Activated CD4-positive, alpha-beta T cell treated with anti-CD3 and anti-CD28 coated beads for 36 hours (primary cell): ENCODE measurements at regions not wholly inside any gene's neighbourhood (a gene's known extent, or its start where the extent isn't known, plus 50 kb on each side); places are given as distances from the start of the nearest gene placed in this dataset.

ENCODE experiments used
- ATAC-seq: fragments of 200-7000 bp; cut with Tn5 transposase; one replicate; pipeline ENCODE4 v1.10.0; 2021; ENCODE audit warnings: mild to moderate bottlenecking, moderate library complexity
- CTCF ChIA-PET: fragments of 350-600 bp; sonication (Branson Sonifier 250); formaldehyde crosslinking; loops from one replicate; lab custom pipeline; 2021; ENCODE audit warnings: antibody characterized with exemption; lab: Charles Lee
- POLR2A ChIA-PET: fragments of 350-600 bp; sonication (Branson Sonifier 250); formaldehyde crosslinking; loops from one replicate; lab custom pipeline; 2021; ENCODE audit warnings: antibody characterized with exemption, inconsistent platforms; lab: Charles Lee
- DNase-seq: peaks from one replicate; pipeline ENCODE4 v3.0.0-alpha.2; 2020
- H3K27ac Mint-ChIP-seq: one replicate; pipeline ENCODE4 v1.8.0; 2021; ENCODE audit warnings: mixed read lengths
- H3K27me3 Mint-ChIP-seq: one replicate; pipeline ENCODE4 v1.8.0; 2021; ENCODE audit warnings: mixed read lengths
- H3K36me3 Mint-ChIP-seq: one replicate; pipeline ENCODE4 v1.8.0; 2021; ENCODE audit warnings: low read depth, mixed read lengths
- H3K4me1 Mint-ChIP-seq: one replicate; pipeline ENCODE4 v1.8.0; 2021; ENCODE audit warnings: mixed read lengths
- H3K4me3 Mint-ChIP-seq: one replicate; pipeline ENCODE4 v1.8.0; 2021; ENCODE audit warnings: mild to moderate bottlenecking, moderate library complexity, mixed read lengths
- H3K9me3 Mint-ChIP-seq: one replicate; pipeline ENCODE4 v1.8.0; 2021; ENCODE audit warnings: low read depth, mixed read lengths
- intact Hi-C, 2 experiments: fragments of 100-400 bp; cut with DNase I in 1 of 2; cut with micrococcal nuclease in 1 of 2; formaldehyde crosslinking; loops; one replicate each; pipeline versions ENCODE4 v1.14.2 to v1.15.1; 2022 to 2024; cut with DNase I, micrococcal nuclease

DNA sequence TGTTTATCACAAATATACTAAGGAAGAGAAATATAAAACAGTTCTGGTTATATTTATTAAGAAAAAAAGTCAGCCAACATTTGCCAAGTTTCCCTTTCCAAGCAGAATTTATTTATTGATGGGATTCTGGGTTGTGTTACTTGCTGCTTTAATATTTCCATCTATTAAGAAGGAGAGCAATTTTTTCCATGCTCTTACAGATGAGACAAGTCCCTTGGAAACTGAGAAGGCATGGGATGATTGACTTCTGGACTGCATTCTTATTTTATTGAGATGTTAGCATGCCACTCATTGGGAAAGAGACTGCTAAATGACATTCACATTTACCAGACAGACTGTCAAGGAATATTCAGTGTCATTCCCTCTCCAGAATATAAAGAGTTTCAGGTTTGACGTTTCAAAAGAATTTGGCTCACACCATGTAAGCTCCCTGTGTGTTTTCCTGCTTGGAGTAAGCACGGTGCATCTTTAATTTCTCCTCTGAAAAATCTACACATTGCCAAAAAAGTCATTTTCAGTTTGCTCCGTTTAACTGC lies 1565.2 kb upstream of the GOT2 start:
- H3K9me3 Mint-ChIP-seq: peaks cover 16% of the 10 kb centered on the region

GRCh38 chr16:60295451-60295850 lies 1561.3 kb upstream of the GOT2 start:
- DNase-seq: no peak
- no peak for ATAC-seq
- Mint-ChIP-seq H3K27ac (no peak overlapping the region), H3K36me3 (no peaks in the 10 kb centered on the region), H3K4me1 (no peaks in the 10 kb centered on the region), H3K4me3 (no peak overlapping the region), H3K9me3 (peaks cover 8% of the 10 kb centered on the region), H3K27me3 (no peaks in the 10 kb centered on the region)
- ChIA-PET POLR2A (no interaction called here), CTCF (no interaction called here)
- intact Hi-C loops: no loop called here

More for the DNA sequence above, 1565.2 kb upstream of the GOT2 start:
- ATAC-seq (no peak), DNase-seq (no peak)
- Mint-ChIP-seq H3K27ac (no peak overlapping the region), H3K4me1 (no peaks in the 10 kb centered on the region), H3K27me3 (no peaks in the 10 kb centered on the region), H3K36me3 (no peaks in the 10 kb centered on the region), H3K4me3 (no peak overlapping the region)
- ChIA-PET CTCF (no interaction called here), POLR2A (no interaction called here)
- intact Hi-C loops: no loop called here

GRCh38 chr16:60285794-60286193 lies 1551.7 kb upstream of the GOT2 start:
- intact Hi-C loops: no loop called here
- POLR2A ChIA-PET: no interaction called here

GRCh38 chr16:60279061-60279665 lies 1545.0 kb upstream of the GOT2 start:
- no peaks in the 10 kb centered on the region for H3K36me3 Mint-ChIP-seq
- no peak overlapping the region for H3K27ac Mint-ChIP-seq
- H3K4me3 Mint-ChIP-seq: no peak overlapping the region
- DNase-seq: no peak
- peaks cover 15% of the 10 kb centered on the region for H3K9me3 Mint-ChIP-seq
- H3K4me1 Mint-ChIP-seq: no peaks in the 10 kb centered on the region
- POLR2A ChIA-PET: no interaction called here
- intact Hi-C loops: no loop called here
- CTCF ChIA-PET: no interaction called here
- no peaks in the 10 kb centered on the region for H3K27me3 Mint-ChIP-seq
- ATAC-seq: no peak

More at GRCh38 chr16:60285794-60286193, 1551.7 kb upstream of the GOT2 start:
- DNase-seq: no peak
- H3K4me3 Mint-ChIP-seq: no peak overlapping the region
- no peak for ATAC-seq
- H3K9me3 Mint-ChIP-seq: peaks cover 5% of the 10 kb centered on the region
- H3K4me1 Mint-ChIP-seq: no peaks in the 10 kb centered on the region
- H3K27ac Mint-ChIP-seq: no peak overlapping the region
- CTCF ChIA-PET: no interaction called here
- H3K27me3 Mint-ChIP-seq: no peaks in the 10 kb centered on the region
- no peaks in the 10 kb centered on the region for H3K36me3 Mint-ChIP-seq

DNA sequence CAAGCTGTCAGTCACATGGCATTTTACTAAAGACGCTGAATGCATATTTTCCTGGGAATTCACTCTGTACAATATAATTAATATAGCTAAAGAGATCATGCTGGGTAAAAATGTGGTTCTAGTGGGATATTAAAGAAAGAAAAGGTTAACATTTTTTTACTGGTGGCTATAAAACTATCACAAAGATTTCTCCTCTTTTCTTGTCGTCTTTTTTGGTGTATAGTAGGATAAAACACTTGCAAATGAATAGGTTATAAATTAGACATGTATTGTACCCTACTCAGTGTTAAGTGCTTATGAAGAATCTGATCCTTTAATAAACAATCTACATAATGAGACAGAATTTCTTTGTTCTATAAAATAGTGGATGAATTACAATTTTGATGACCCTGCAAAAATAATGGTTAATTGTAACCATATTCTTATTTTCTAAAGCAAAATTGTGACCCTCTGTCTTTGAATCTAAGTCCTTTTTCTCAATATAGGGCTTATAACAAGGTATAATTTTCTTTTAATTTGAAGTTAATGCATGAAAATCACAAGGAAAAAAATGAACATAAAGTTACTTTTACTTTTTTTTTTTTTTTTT lies 1540.4 kb upstream of the GOT2 start:
- Mint-ChIP-seq H3K4me1 (no peaks in the 10 kb centered on the region), H3K36me3 (no peaks in the 10 kb centered on the region), H3K4me3 (no peak overlapping the region), H3K27me3 (no peaks in the 10 kb centered on the region), H3K9me3 (peaks cover 22% of the 10 kb centered on the region), H3K27ac (no peak overlapping the region)
- no peak for DNase-seq
- CTCF ChIA-PET: interaction anchor here (0.6 kb wide), 1 partner anchor 50 kb away, joined by 3 read pairs; no protein-coding TSS in a partner anchor
- POLR2A ChIA-PET: no interaction called here
- intact Hi-C loops: no loop called here
- no peak for ATAC-seq

GRCh38 chr16:60271781-60272180 lies 1537.7 kb upstream of the GOT2 start:
- POLR2A ChIA-PET: no interaction called here
- Mint-ChIP-seq H3K4me1 (no peaks in the 10 kb centered on the region), H3K27me3 (no peaks in the 10 kb centered on the region), H3K27ac (no peak overlapping the region), H3K4me3 (no peak overlapping the region), H3K36me3 (no peaks in the 10 kb centered on the region), H3K9me3 (peaks cover 15% of the 10 kb centered on the region)
- intact Hi-C loops: no loop called here
- no peak for DNase-seq
- ATAC-seq: no peak
- CTCF ChIA-PET: no interaction called here

GRCh38 chr16:60271025-60271771 lies 1537.1 kb upstream of the GOT2 start:
- Mint-ChIP-seq H3K27ac (no peak overlapping the region), H3K4me1 (no peaks in the 10 kb centered on the region), H3K27me3 (no peaks in the 10 kb centered on the region), H3K36me3 (no peaks in the 10 kb centered on the region), H3K9me3 (peaks cover 15% of the 10 kb centered on the region), H3K4me3 (no peak overlapping the region)
- intact Hi-C loops: no loop called here
- ChIA-PET POLR2A (no interaction called here), CTCF (no interaction called here)
- ATAC-seq (no peak), DNase-seq (no peak)

DNA sequence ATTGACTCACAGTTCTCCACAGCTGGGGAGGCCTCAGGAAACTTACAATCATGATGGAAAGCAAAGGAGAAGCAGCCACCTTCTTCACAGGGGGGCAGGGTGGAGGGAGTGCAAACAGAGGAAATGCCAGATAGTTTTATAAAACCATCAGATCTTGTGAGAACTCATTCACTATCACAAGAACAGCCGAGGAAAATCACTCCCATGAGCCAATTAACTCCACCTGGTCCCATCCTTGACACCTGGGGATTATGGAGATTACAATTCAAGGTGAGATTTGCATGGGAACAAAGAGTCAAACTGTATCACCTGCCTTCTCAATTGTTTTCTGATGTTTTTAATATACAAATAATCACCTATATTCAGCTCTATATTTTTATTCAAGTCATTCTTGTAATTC lies 1527.3 kb upstream of the GOT2 start:
- Mint-ChIP-seq H3K36me3 (no peaks in the 10 kb centered on the region), H3K4me1 (no peaks in the 10 kb centered on the region), H3K27me3 (no peaks in the 10 kb centered on the region), H3K4me3 (no peak overlapping the region), H3K27ac (no peak overlapping the region), H3K9me3 (peaks cover 14% of the 10 kb centered on the region)
- CTCF ChIA-PET: no interaction called here
- intact Hi-C loops: no loop called here
- ATAC-seq (no peak), DNase-seq (no peak)
- POLR2A ChIA-PET: no interaction called here

DNA sequence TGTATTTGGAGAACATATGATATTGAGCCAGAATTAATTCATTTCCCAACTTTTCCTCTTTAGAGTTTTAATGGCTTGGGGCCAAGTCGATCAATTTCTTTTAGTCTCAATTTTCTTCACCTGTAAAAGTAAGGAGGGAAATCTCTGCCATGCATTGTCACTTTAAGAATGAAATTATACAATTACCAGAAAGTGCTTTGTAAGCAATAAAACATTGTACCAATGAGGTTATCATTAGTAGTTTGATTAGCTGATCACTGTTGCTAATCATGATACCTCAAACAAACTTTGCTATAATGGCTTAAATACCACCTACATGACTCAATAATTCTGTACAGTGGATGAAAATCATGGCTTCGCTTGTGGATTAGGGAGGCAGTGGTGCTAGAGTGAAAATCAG lies 1525.8 kb upstream of the GOT2 start:
- no peak overlapping the region for H3K27ac Mint-ChIP-seq
- no peaks in the 10 kb centered on the region for H3K36me3 Mint-ChIP-seq

GRCh38 chr16:60246086-60246485 lies 1512.0 kb upstream of the GOT2 start:
- Mint-ChIP-seq H3K36me3 (no peaks in the 10 kb centered on the region), H3K4me1 (no peaks in the 10 kb centered on the region), H3K4me3 (no peak overlapping the region), H3K27ac (no peak overlapping the region), H3K9me3 (peaks cover 4% of the 10 kb centered on the region), H3K27me3 (no peaks in the 10 kb centered on the region)
- ChIA-PET CTCF (no interaction called here), POLR2A (no interaction called here)
- ATAC-seq (no peak), DNase-seq (no peak)
- intact Hi-C loops: no loop called here

More for the DNA sequence above, 1525.8 kb upstream of the GOT2 start:
- peaks cover 18% of the 10 kb centered on the region for H3K9me3 Mint-ChIP-seq
- no peak for ATAC-seq
- ChIA-PET CTCF (no interaction called here), POLR2A (no interaction called here)
- intact Hi-C loops: no loop called here
- DNase-seq: no peak
- no peaks in the 10 kb centered on the region for H3K4me1 Mint-ChIP-seq
- no peaks in the 10 kb centered on the region for H3K27me3 Mint-ChIP-seq
- H3K4me3 Mint-ChIP-seq: no peak overlapping the region

- Mint-ChIP-seq H3K27me3 (no peaks in the 10 kb centered on the region), H3K9me3 (peaks cover 9% of the 10 kb centered on the region), H3K36me3 (no peaks in the 10 kb centered on the region), H3K27ac (no peak overlapping the region), H3K4me1 (no peaks in the 10 kb centered on the region), H3K4me3 (no peak overlapping the region)
- no peak for DNase-seq
- intact Hi-C loops: no loop called here
- no peak for ATAC-seq
- ChIA-PET POLR2A (no interaction called here), CTCF (interaction anchor here (0.6 kb wide), 1 partner anchor 825 kb away, joined by 3 read pairs; no protein-coding TSS in a partner anchor)
Observed at GRCh38 chr16:60241671-60242070, 1507.6 kb upstream of the GOT2 start.

- H3K4me3 Mint-ChIP-seq: no peak overlapping the region
- intact Hi-C loops: no loop called here
- H3K4me1 Mint-ChIP-seq: no peaks in the 10 kb centered on the region
- CTCF ChIA-PET: no interaction called here
- H3K27ac Mint-ChIP-seq: no peak overlapping the region
- H3K36me3 Mint-ChIP-seq: no peaks in the 10 kb centered on the region
- H3K27me3 Mint-ChIP-seq: no peaks in the 10 kb centered on the region
- POLR2A ChIA-PET: no interaction called here
- DNase-seq (no peak), ATAC-seq (no peak)
- peaks cover 20% of the 10 kb centered on the region for H3K9me3 Mint-ChIP-seq
Observed at GRCh38 chr16:60230666-60231065, 1496.5 kb upstream of the GOT2 start.
